Skeletal muscle satellite cell (primary cell): ENCODE measurements at regions not wholly inside any gene's neighbourhood (a gene's known extent, or its start where the extent isn't known, plus 50 kb on each side); places are given as distances from the start of the nearest gene placed in this dataset.

Experiments used
- H3K27me3 ChIP-seq: 2 replicates; pipeline ENCODE4 v1.7.0; 2013; ENCODE audit warnings: low read length; ENCODE audit not compliant: control insufficient read depth, insufficient read depth
- H3K36me3 ChIP-seq: 2 replicates; pipeline ENCODE4 v1.7.0; 2013; ENCODE audit warnings: mild to moderate bottlenecking, control low read depth, low read length; ENCODE audit not compliant: insufficient read depth
- H3K4me1 ChIP-seq: 2 replicates; pipeline ENCODE4 v1.7.0; 2013; ENCODE audit warnings: low read length; ENCODE audit not compliant: control insufficient read depth, insufficient read depth
- H3K4me2 ChIP-seq: 2 replicates; pipeline ENCODE4 v1.7.0; 2013; ENCODE audit warnings: mild to moderate bottlenecking, low read length
- H3K4me3 ChIP-seq: 2 replicates; pipeline ENCODE4 v1.7.0; 2013; ENCODE audit warnings: low read length
- H3K9ac ChIP-seq: 2 replicates; pipeline ENCODE4 v1.7.0; 2013; ENCODE audit warnings: mild to moderate bottlenecking, low read depth, low read length, moderate library complexity
- H3K9me3 ChIP-seq: replicated peaks from 2 replicates; pipeline ENCODE4 v1.7.0; 2013; ENCODE audit warnings: mild to moderate bottlenecking, control low read depth, low read length

- Histone ChIP-seq H3K9me3 (no peaks in the 10 kb centered on the region), H3K36me3 (no peaks in the 10 kb centered on the region), H3K4me3 (no peak overlapping the region), H3K27me3 (peaks cover 17% of the 10 kb centered on the region), H3K9ac (no peak overlapping the region), H3K4me2 (no peak overlapping the region), H3K4me1 (no peaks in the 10 kb centered on the region)
These were observed 102.0 kb downstream of the FAM43A start for GRCh38 chr3:194787650-194788049.

DNA sequence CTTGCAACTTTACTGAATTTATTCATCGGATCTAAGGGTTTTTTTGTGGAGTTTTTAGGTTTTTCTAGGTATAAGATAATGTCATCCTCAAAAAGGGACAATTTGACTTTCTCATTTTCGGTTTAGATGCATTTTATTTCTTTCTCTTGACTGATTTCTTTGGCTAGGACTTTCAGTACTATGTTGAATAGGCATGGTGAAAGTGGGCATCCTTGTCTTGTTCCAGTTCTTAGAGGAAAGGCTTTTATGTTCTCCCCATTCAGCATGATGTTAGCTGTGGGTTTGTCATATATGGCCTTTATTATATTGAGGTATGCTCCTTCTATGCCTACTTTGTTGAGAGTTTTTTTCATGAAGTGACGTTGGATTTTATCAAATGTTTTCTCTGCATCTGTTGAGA, 106.7 kb downstream of the FAM43A start:
- Histone ChIP-seq H3K36me3 (no peaks in the 10 kb centered on the region), H3K9me3 (no peaks in the 10 kb centered on the region), H3K27me3 (peaks cover 15% of the 10 kb centered on the region), H3K4me1 (no peaks in the 10 kb centered on the region), H3K4me3 (no peak overlapping the region), H3K9ac (no peak overlapping the region), H3K4me2 (no peak overlapping the region)

- Histone ChIP-seq H3K4me1 (no peaks in the 10 kb centered on the region), H3K9ac (no peak overlapping the region), H3K4me3 (no peak overlapping the region), H3K27me3 (peaks cover 29% of the 10 kb centered on the region), H3K9me3 (no peaks in the 10 kb centered on the region), H3K4me2 (no peak overlapping the region), H3K36me3 (no peaks in the 10 kb centered on the region)
These were observed 112.0 kb downstream of the FAM43A start for GRCh38 chr3:194797555-194798250.

DNA sequence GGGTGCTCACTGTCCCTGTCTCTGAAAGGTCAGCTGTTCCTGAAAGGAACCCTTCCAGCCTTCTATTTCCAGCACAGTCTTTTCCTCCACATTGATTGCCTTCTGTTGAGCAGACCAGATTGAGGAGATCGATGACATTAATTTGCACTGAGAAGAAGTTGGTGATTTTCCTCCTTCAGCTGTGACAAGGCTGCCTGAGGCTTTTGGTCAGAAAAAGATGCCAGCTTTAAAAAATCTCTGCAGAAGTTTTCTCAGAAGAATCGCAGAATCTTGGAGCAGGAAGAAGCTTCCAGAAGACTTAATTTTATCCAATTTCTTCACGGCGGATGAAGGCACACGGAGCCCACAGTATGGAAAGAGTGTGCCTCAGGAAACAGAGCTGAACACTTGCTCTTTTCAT, 112.8 kb downstream of the FAM43A start:
- Histone ChIP-seq H3K9me3 (no peaks in the 10 kb centered on the region), H3K4me3 (no peak overlapping the region), H3K27me3 (peaks cover 37% of the 10 kb centered on the region), H3K36me3 (no peaks in the 10 kb centered on the region), H3K9ac (no peak overlapping the region), H3K4me2 (no peak overlapping the region), H3K4me1 (no peaks in the 10 kb centered on the region)

DNA sequence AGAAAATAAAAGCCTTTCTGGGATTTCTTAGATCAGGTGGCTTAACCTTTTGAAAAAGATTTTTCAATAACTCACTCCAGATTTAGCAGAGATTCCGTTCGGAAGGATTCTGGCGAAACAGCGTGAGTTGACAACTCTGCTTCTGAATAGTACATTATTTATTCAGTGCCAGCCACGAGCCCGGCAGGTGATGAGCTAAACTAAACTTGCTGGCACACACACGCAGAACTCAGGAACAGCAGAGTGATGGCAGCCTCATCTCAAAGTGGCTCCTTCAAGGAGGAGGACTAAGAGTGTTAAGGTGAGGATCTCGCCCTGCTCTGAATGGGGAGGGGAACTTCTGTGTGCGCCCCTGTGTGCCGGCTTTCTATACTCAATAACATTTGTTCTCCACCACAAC, 114.3 kb downstream of the FAM43A start:
- H3K9ac ChIP-seq, result no peak overlapping the region
- no peak overlapping the region for H3K4me3 ChIP-seq
- no peaks in the 10 kb centered on the region for H3K4me1 ChIP-seq
- H3K4me2 ChIP-seq, result no peak overlapping the region
- H3K27me3 ChIP-seq, result peaks cover 50% of the 10 kb centered on the region
- H3K36me3 ChIP-seq, result no peaks in the 10 kb centered on the region
- no peaks in the 10 kb centered on the region for H3K9me3 ChIP-seq

DNA sequence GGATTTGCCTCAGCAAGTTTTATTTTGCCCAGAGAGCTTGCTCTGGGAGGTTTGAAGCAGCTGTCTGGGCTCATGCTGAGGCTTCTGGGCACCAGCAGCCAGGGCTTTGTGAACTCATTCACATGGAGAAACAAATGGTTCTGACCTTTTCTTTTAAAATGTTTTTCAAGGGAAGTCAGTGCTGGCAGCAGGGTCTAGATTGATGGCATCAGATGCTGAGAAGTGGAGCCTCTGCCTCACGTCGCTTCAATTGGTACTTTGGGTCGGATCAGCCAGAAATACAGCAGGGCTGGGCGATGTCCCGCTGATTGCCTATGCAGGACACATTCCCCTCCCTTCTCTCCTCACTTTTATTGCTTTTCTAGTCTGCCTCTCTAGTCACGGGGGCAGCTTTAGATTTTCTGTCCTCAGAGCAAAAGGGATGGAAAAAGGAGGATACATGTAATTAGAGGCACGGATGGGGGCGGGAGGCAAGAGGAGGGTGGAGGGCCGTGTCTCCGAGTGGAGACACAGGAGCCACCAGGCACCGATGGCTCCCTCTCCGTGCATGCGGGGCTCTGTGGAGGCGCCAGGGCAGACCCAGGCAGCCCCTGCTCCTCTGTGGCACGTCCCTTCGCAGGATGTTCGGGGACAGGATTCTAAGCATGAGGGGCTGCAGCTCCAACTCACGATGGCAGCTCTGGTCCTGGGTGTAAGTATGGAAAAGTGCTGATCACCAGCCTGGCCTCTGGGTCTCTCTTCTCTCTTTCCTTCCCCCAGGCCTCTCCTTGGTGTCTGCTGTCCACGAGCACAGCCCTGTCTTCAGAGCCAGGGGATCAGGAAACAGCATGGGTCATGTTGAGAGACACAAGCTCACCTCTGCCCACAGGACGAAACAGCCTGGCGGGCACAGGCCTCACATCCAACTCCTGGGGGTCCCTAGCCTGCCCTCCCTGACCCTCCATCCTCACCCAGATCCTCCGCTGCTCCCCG, 116.1 kb downstream of the FAM43A start:
- Histone ChIP-seq H3K4me1 (no peaks in the 10 kb centered on the region), H3K36me3 (no peaks in the 10 kb centered on the region), H3K4me3 (no peak overlapping the region), H3K9ac (no peak overlapping the region), H3K4me2 (no peak overlapping the region), H3K9me3 (no peaks in the 10 kb centered on the region), H3K27me3 (peaks cover 66% of the 10 kb centered on the region)

DNA sequence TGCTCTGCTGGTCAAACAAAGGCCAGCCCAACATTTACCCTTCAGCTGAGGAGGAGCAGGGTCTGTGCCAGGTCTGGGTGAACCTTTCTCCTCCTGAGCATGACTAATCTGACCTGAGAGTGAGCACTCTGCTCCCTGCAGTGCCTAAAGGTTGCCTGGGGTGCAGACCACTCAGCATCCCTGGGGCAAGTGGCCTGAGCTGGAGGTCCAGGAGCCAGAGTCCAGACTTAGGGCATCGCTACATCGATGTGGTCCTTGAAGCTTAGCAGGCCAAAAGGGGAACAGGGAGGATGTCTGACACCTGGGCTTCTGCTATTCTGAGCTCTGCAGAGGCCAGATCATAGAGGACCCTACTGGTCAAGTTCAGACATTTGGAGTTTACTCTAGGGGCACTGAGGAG, 119.1 kb downstream of the FAM43A start:
- peaks cover 79% of the 10 kb centered on the region for H3K27me3 ChIP-seq
- no peak overlapping the region for H3K4me3 ChIP-seq
- no peaks in the 10 kb centered on the region for H3K36me3 ChIP-seq
- H3K4me2 ChIP-seq, result no peak overlapping the region
- no peak overlapping the region for H3K9ac ChIP-seq
- no peaks in the 10 kb centered on the region for H3K9me3 ChIP-seq
- no peaks in the 10 kb centered on the region for H3K4me1 ChIP-seq

- Histone ChIP-seq H3K9ac (no peak overlapping the region), H3K36me3 (no peaks in the 10 kb centered on the region), H3K4me3 (no peak overlapping the region), H3K27me3 (peaks cover 77% of the 10 kb centered on the region), H3K9me3 (no peaks in the 10 kb centered on the region), H3K4me1 (no peaks in the 10 kb centered on the region), H3K4me2 (no peak overlapping the region)
These were observed 119.9 kb downstream of the FAM43A start for GRCh38 chr3:194805546-194805945.

DNA sequence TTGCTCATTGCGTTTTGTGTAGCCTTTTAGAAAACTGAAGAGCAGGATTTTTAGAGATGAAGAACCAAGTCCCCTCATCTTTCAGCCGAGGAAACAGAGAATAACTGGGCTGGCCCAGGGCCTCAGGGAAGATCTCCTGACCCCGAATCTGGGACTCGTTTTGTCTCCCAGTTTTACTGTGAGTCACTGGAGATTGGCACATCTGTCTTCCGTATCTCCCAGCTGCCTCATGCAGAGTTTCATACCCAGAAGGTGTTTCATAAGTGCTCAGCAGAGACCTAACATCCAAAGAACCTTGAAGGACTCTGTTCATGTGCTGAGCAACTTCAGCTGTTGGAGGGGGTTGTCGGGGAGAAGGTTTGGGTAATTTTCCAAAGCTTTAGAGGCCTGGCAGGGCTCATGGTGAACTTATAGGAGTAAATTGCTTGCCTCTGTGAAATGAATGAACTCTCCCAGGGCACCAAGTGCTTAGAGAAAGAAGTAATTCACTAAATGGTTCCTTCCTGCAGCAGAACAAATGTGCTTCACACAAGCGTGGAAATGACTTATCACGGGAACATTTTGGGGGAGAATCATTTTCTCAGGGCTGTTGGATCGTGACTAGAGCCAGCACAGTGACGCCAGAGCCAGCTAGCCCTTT, 121.4 kb downstream of the FAM43A start:
- Histone ChIP-seq H3K9ac (no peak overlapping the region), H3K4me3 (no peak overlapping the region), H3K36me3 (no peaks in the 10 kb centered on the region), H3K9me3 (no peaks in the 10 kb centered on the region), H3K27me3 (peaks cover 70% of the 10 kb centered on the region), H3K4me1 (no peaks in the 10 kb centered on the region), H3K4me2 (no peak overlapping the region)

DNA sequence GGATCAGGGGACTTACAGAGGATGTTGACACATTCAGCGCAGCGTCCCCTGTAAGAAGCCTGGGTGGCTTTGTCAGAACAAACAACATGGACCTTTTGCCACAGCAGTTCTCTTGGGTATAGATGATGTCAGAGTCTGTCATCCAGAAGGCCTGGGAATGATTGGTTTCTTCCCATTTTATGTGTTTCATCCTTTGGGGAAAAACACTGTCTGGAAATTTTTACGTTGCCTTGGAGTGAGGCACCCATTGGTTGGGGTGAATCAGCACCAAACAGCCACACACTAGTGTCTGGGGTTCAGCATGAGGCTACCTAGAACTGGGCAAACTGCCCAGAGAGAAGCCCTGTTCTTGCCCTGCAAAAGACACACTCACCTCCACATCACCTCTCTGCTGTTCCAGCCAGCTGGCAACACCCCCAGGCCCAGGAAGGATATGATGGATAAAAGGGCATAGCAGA, 123.0 kb downstream of the FAM43A start:
- H3K9ac ChIP-seq, result no peak overlapping the region
- no peaks in the 10 kb centered on the region for H3K4me1 ChIP-seq
- no peak overlapping the region for H3K4me2 ChIP-seq
- H3K9me3 ChIP-seq, result no peaks in the 10 kb centered on the region
- H3K27me3 ChIP-seq, result peaks cover 70% of the 10 kb centered on the region
- H3K4me3 ChIP-seq, result no peak overlapping the region
- no peaks in the 10 kb centered on the region for H3K36me3 ChIP-seq

GRCh38 chr3:194809382-194809781, 123.7 kb downstream of the FAM43A start:
- Histone ChIP-seq H3K9ac (no peak overlapping the region), H3K4me3 (no peak overlapping the region), H3K4me2 (no peak overlapping the region), H3K36me3 (no peaks in the 10 kb centered on the region), H3K27me3 (peaks cover 71% of the 10 kb centered on the region), H3K4me1 (no peaks in the 10 kb centered on the region), H3K9me3 (no peaks in the 10 kb centered on the region)
